ENCODE measurements at regions not wholly inside any gene's neighbourhood (a gene's known extent, or its start where the extent isn't known, plus 50 kb on each side); places are given as distances from the start of the nearest gene placed in this dataset.

- H2AFZ ChIP-seq (replicated peaks; ENCODE audit: low read length, poor library complexity), result no peak overlapping the region
- H3K9me1 ChIP-seq (ENCODE audit: insufficient read depth, low read length), result no peaks in the 10 kb centered on the region; the same call in 1 of the 2 replicates
- H3K4ac ChIP-seq (ENCODE audit: low read depth, low read length), result no peak overlapping the region
- no peak overlapping the region for H3K18ac ChIP-seq (ENCODE audit: low read depth, low read length)
- dilution Hi-C loops (cut with HindIII; ENCODE audit: low sequenced_read_pairs, unreplicated experiment), result no loop called here
- ChIA-PET CTCF (no interaction called here), POLR2A (ENCODE audit: unreplicated experiment) (no interaction called here)
- TF ChIP-seq, protein P1, sequence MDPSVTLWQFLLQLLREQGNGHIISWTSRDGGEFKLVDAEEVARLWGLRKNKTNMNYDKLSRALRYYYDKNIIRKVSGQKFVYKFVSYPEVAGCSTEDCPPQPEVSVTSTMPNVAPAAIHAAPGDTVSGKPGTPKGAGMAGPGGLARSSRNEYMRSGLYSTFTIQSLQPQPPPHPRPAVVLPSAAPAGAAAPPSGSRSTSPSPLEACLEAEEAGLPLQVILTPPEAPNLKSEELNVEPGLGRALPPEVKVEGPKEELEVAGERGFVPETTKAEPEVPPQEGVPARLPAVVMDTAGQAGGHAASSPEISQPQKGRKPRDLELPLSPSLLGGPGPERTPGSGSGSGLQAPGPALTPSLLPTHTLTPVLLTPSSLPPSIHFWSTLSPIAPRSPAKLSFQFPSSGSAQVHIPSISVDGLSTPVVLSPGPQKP (IDR thresholded peaks at IDR 0.05; ENCODE audit: borderline replicate concordance, low read depth, low read length), result no peak
- TF ChIP-seq CEBPB (IDR thresholded peaks at IDR 0.05; ENCODE audit: low read depth, low read length) (no peak), NFE2L2 (IDR thresholded peaks at IDR 0.05; ENCODE audit: low read depth, low read length) (no peak), CTCF (conservative IDR thresholded peaks at IDR 0.05; ENCODE audit: low read depth, low read length) (no peak), CHD1 (IDR thresholded peaks at IDR 0.05; ENCODE audit: low read depth, low read length) (no peak), RAD21 (IDR thresholded peaks at IDR 0.05; ENCODE audit: low read length) (no peak), RCOR1 (IDR thresholded peaks at IDR 0.05; ENCODE audit: insufficient replicate concordance, low read length) (no peak), RFX5 (IDR thresholded peaks at IDR 0.05; ENCODE audit: low read depth, low read length) (no peak), SMC3 (IDR thresholded peaks at IDR 0.05; ENCODE audit: low read depth, low read length) (no peak), MAZ (IDR thresholded peaks at IDR 0.05; ENCODE audit: borderline replicate concordance, low read depth, low read length) (no peak), MAFK (IDR thresholded peaks at IDR 0.05; ENCODE audit: low read depth, low read length) (no peak)
- TF ChIP-seq, protein P2, sequence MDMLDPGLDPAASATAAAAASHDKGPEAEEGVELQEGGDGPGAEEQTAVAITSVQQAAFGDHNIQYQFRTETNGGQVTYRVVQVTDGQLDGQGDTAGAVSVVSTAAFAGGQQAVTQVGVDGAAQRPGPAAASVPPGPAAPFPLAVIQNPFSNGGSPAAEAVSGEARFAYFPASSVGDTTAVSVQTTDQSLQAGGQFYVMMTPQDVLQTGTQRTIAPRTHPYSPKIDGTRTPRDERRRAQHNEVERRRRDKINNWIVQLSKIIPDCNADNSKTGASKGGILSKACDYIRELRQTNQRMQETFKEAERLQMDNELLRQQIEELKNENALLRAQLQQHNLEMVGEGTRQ (IDR thresholded peaks at IDR 0.05; ENCODE audit: low read depth, low read length), result no peak
- no peak overlapping the region for H3K4me3 ChIP-seq (ENCODE audit: insufficient read depth, low read depth, low read length)
- no peak overlapping the region for H3K23ac ChIP-seq (ENCODE audit: low read depth, low read length)
- H2AK5ac ChIP-seq (ENCODE audit: low read depth, low read length), result no peak overlapping the region
- BruUV-seq (replicated peaks), result no TSS peak
- WGBS, 2 experiments (ENCODE audit: extremely low coverage in 2 of 2, insufficient read length in 1 of 2), result no CpG with 5 or more reads among the region's 3 CpGs
- no peak overlapping the region for H3K27ac ChIP-seq (ENCODE audit: insufficient read depth, low read length)
- DNase-seq (peak; percentile 57), ATAC-seq (ENCODE audit: low read depth) (peak; percentile 35; the same call in 1 of the 2 replicates)
- no peak overlapping the region for H3K14ac ChIP-seq (replicated peaks; ENCODE audit: low read depth, low read length)
- peak overlapping the region; percentile 2; the same call in 1 of the 2 replicates for H3K4me2 ChIP-seq (ENCODE audit: low read depth, low read length)
- H2BK120ac ChIP-seq (ENCODE audit: low read depth, low read length), result peak overlapping the region; percentile 51; the same call in 1 of the 2 replicates
- no peak overlapping the region for H2BK15ac ChIP-seq (ENCODE audit: low read depth, low read length)
- H3K56ac ChIP-seq (ENCODE audit: extremely low read depth, insufficient read depth, low read length), result no peak overlapping the region
- no peak overlapping the region for H3K9ac ChIP-seq (ENCODE audit: low read depth, low read length)
- no peaks in the 10 kb centered on the region for H3K27me3 ChIP-seq (ENCODE audit: control insufficient read depth, insufficient read depth, low read length)
- H3K36me3 ChIP-seq (ENCODE audit: control insufficient read depth, insufficient read depth, low read length), result no peaks in the 10 kb centered on the region
- no peaks in the 10 kb centered on the region for H3K79me1 ChIP-seq (ENCODE audit: low read depth in 1 of 2, low read length in 2 of 2)
- no peaks in the 10 kb centered on the region for H4K20me1 ChIP-seq (ENCODE audit: insufficient read depth, low read length)
- in situ Hi-C loops (cut with MboI; ENCODE audit: low sequenced_read_pairs), result no loop called here
- H3K9me3 ChIP-seq (ENCODE audit: control insufficient read depth, insufficient read depth, low read length), result no peaks in the 10 kb centered on the region
- no peak overlapping the region for H2AK9ac ChIP-seq (replicated peaks; ENCODE audit: low read depth, low read length, poor library complexity)
- intact Hi-C loops (cut with micrococcal nuclease), result no loop called here
- no peak overlapping the region for H4K91ac ChIP-seq (ENCODE audit: insufficient read depth, low read depth, low read length)
- H4K8ac ChIP-seq (ENCODE audit: low read depth in 2 of 2, low read length in 2 of 2), result 0 out of 4 replicates have a peak overlapping the region, but pooled peaks of 1 of the 2 experiments have one; percentile 22
- H2BK5ac ChIP-seq (ENCODE audit: low read depth, low read length, poor library complexity, severe bottlenecking), result no peak overlapping the region
- 0 out of 2 replicates have a peak overlapping the region, but pooled peaks have one; percentile 26 for H2BK20ac ChIP-seq (ENCODE audit: low read depth, low read length)
- no peaks in the 10 kb centered on the region; the same call in 1 of the 2 replicates for H3K4me1 ChIP-seq (ENCODE audit: control insufficient read depth, insufficient read depth, low read length)
- H4K5ac ChIP-seq (ENCODE audit: low read depth, low read length), result no peak overlapping the region
Observed at GRCh38 chr13:63208826-63209225, 1793.2 kb upstream of the PCDH20 start.
